GM18907 (cell line): ENCODE measurements at regions not wholly inside any gene's neighbourhood (a gene's known extent, or its start where the extent isn't known, plus 50 kb on each side); places are given as distances from the start of the nearest gene placed in this dataset.
"Not testable (repeated sequence)": the region's sequence is repeated elsewhere in the genome, so short reads cannot be mapped to it uniquely, and the experiment has no call there.

Experiments used
- ATAC-seq: cut with Tn5 transposase; IDR thresholded peaks from one replicate; pipeline ENCODE4 v1.9.1; 2021; ENCODE audit warnings: mild to moderate bottlenecking, moderate library complexity; ENCODE audit not compliant: unreplicated experiment

- ATAC-seq = no peak
These were observed 54.4 kb upstream of the SEPTIN5 start for GRCh38 chr22:19659805-19660345.

- not testable (repeated sequence) for ATAC-seq
These were observed 53.7 kb upstream of the SEPTIN5 start for GRCh38 chr22:19660583-19660982.

- no peak for ATAC-seq
These were observed 53.1 kb upstream of the SEPTIN5 start for GRCh38 chr22:19661156-19661555.

GRCh38 chr22:19662049-19662684 is 52.1 kb upstream of the SEPTIN5 start:
- not testable (repeated sequence) for ATAC-seq

GRCh38 chr22:19663286-19663815 is 51.0 kb upstream of the SEPTIN5 start:
- no peak for ATAC-seq

GRCh38 chr22:19663821-19664355 is 50.4 kb upstream of the SEPTIN5 start:
- no peak for ATAC-seq

GRCh38 chr22:19664406-19664805 is 49.9 kb upstream of the SEPTIN5 start:
- ATAC-seq = no peak
